ENCODE measurements at regions not wholly inside any gene's neighbourhood (a gene's known extent, or its start where the extent isn't known, plus 50 kb on each side); places are given as distances from the start of the nearest gene placed in this dataset.

- TF ChIP-seq, protein P1, sequence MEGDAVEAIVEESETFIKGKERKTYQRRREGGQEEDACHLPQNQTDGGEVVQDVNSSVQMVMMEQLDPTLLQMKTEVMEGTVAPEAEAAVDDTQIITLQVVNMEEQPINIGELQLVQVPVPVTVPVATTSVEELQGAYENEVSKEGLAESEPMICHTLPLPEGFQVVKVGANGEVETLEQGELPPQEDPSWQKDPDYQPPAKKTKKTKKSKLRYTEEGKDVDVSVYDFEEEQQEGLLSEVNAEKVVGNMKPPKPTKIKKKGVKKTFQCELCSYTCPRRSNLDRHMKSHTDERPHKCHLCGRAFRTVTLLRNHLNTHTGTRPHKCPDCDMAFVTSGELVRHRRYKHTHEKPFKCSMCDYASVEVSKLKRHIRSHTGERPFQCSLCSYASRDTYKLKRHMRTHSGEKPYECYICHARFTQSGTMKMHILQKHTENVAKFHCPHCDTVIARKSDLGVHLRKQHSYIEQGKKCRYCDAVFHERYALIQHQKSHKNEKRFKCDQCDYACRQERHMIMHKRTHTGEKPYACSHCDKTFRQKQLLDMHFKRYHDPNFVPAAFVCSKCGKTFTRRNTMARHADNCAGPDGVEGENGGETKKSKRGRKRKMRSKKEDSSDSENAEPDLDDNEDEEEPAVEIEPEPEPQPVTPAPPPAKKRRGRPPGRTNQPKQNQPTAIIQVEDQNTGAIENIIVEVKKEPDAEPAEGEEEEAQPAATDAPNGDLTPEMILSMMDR (IDR thresholded peaks at IDR 0.05), result no peak
- no peak for TF ChIP-seq POLR2AphosphoS5 (IDR thresholded peaks at IDR 0.05; ENCODE audit: insufficient read depth in 1 of 2, low read depth in 1 of 2)
Observed at GRCh38 chr10:128897401-128898129, 569.5 kb upstream of the MGMT start.
